K562 (cell line): ENCODE measurements at regions not wholly inside any gene's neighbourhood (a gene's known extent, or its start where the extent isn't known, plus 50 kb on each side); places are given as distances from the start of the nearest gene placed in this dataset.

Experiments
- ATAC-seq: fragments of 200-7000 bp; cut with Tn5 transposase; 3 replicates; pipeline ENCODE4 v1.9.1; 2020; ENCODE audit warnings: moderate library complexity
- BruUV-seq: library from RNA; stranded (reverse); fragments of 400-500 nt; replicated peaks from 2 replicates; lab custom pipeline; 2021; lab: Mats Ljungman, UMichigan
- CTCF ChIA-PET: fragments of 300-600 bp; formaldehyde crosslinking; extraction: SDS; loops from one replicate; lab custom pipeline; 2021; ENCODE audit warnings: low intra/inter-chr PET ratio; lab: Yijun Ruan, JAX
- POLR2A ChIA-PET: fragments of 300-600, 350-650 bp; sonication (Branson Sonifier 250); formaldehyde crosslinking; extraction: SDS; loops from one replicate; lab custom pipeline; 2021; ENCODE audit warnings: antibody characterized with exemption, inconsistent platforms; lab: Yijun Ruan, JAX
- DNase-seq, 4 experiments: peaks; one replicate each; pipeline versions ENCODE4 v3.0.0 to v3.0.0-alpha.2; 2011 to 2018; ENCODE audit warnings: low spot score in 3 of 4, mixed read lengths in 3 of 4; ENCODE audit errors: extremely low read depth in 1 of 4
- FAIRE-seq: peaks from 2 replicates; lab custom pipeline; 2011; peaks lifted over from hg19 to GRCh38; lab: Jason Lieb, UNC
- H2AFZ ChIP-seq: 2 replicates; pipeline ENCODE4 v1.6.0; 2011; ENCODE audit warnings: low read depth, low read length, control low read depth, inconsistent platforms
- H3K27ac ChIP-seq: fragments of 200-600 bp; 3 replicates; pipeline ENCODE4 v1.8.0; 2011; ENCODE audit warnings: low read depth, mild to moderate bottlenecking, control low read depth, inconsistent platforms, low read length, moderate library complexity, mixed read lengths; ENCODE audit errors: extremely low read depth
- H3K27me3 ChIP-seq, 2 experiments: fragments of 300-600 bp in 1 of 2; 2 replicates in 1 of 2; 3 replicates in 1 of 2; pipeline versions ENCODE4 v1.6.0 to v1.8.0; 2011; ENCODE audit warnings: inconsistent platforms in 2 of 2, low read length in 2 of 2, mild to moderate bottlenecking in 1 of 2, mixed read lengths in 1 of 2, moderate library complexity in 1 of 2; ENCODE audit not compliant: control insufficient read depth in 2 of 2, insufficient read depth in 2 of 2
- H3K36me3 ChIP-seq: fragments of 300-600 bp; 3 replicates; pipeline ENCODE4 v1.8.0; 2011; ENCODE audit warnings: mild to moderate bottlenecking, low read length, inconsistent platforms; ENCODE audit not compliant: control insufficient read depth, insufficient read depth
- H3K4me1 ChIP-seq, 2 experiments: fragments of 200-600 bp in 1 of 2; replicated peaks in 1 of 2; 2 replicates in 1 of 2; 3 replicates in 1 of 2; pipeline versions ENCODE4 v1.5.1 to v1.8.0; 2011; ENCODE audit warnings: inconsistent platforms in 2 of 2, low read length in 2 of 2, mild to moderate bottlenecking in 1 of 2, mixed read lengths in 1 of 2, moderate library complexity in 1 of 2; ENCODE audit not compliant: control insufficient read depth in 2 of 2, insufficient read depth in 2 of 2
- H3K4me2 ChIP-seq: 2 replicates; pipeline ENCODE4 v1.6.1; 2011; ENCODE audit warnings: low read length, control low read depth, inconsistent platforms, mixed read lengths; ENCODE audit not compliant: insufficient read depth
- H3K4me3 ChIP-seq: fragments of 200-600 bp; sonication (generic), shearing (Covaris generic); 2 replicates; pipeline ENCODE4 v1.5.1; 2016; ENCODE audit warnings: control low read depth, inconsistent platforms
- H3K79me2 ChIP-seq: fragments of 200-600 bp; 3 replicates; pipeline ENCODE4 v1.8.0; 2011; ENCODE audit warnings: low read length, inconsistent platforms; ENCODE audit not compliant: control insufficient read depth, insufficient read depth
- H3K9ac ChIP-seq, 2 experiments: 2 replicates each; pipeline versions ENCODE4 v1.6.0 to v1.6.1; 2011; ENCODE audit warnings: low read depth in 2 of 2, low read length in 2 of 2, control low read depth in 1 of 2, inconsistent platforms in 1 of 2, mild to moderate bottlenecking in 1 of 2, mixed read lengths in 1 of 2; ENCODE audit not compliant: insufficient read depth in 1 of 2
- H3K9me1 ChIP-seq: one replicate; pipeline ENCODE4 v1.6.0; 2011; ENCODE audit warnings: inconsistent platforms, mild to moderate bottlenecking, low read length, moderate library complexity; ENCODE audit not compliant: control insufficient read depth, insufficient read depth
- H3K9me3 ChIP-seq: replicated peaks from 2 replicates; pipeline ENCODE4 v1.5.1; 2011; ENCODE audit warnings: low read depth, low read length, inconsistent platforms; ENCODE audit not compliant: control insufficient read depth, insufficient read depth
- H4K20me1 ChIP-seq: replicated peaks from 2 replicates; pipeline ENCODE4 v1.6.1; 2011; ENCODE audit warnings: low read length, inconsistent platforms, mixed read lengths; ENCODE audit not compliant: control insufficient read depth, insufficient read depth
- JUND ChIP-seq, 2 experiments: IDR thresholded peaks; 2 replicates in 1 of 2; 3 replicates in 1 of 2; pipeline ENCODE4 v1.6.1; 2011; ENCODE audit warnings: borderline replicate concordance in 2 of 2, low read depth in 2 of 2, low read length in 2 of 2, improper control_type of control experiment in 1 of 2, missing biosample characterization in 1 of 2, missing genetic modification characterization in 1 of 2, missing genetic modification reagents in 1 of 2
- KAT2B ChIP-seq: IDR thresholded peaks from one replicate; pipeline ENCODE4 v1.6.1; 2012; ENCODE audit warnings: low read depth, mild to moderate bottlenecking, control low read depth, inconsistent platforms, low read length, moderate library complexity
- NCOA6 ChIP-seq: fragments of 450-650 bp; IDR thresholded peaks from 2 replicates; pipeline ENCODE4 v1.6.1; 2017; ENCODE audit warnings: mild to moderate bottlenecking
- PHF8 ChIP-seq: fragments of 200-600 bp; sonication (generic); IDR thresholded peaks from 2 replicates; pipeline ENCODE4 v1.6.1; 2012; ENCODE audit warnings: mixed run types, mild to moderate bottlenecking, inconsistent platforms, low read length, moderate library complexity, borderline replicate concordance
- XRCC4 ChIP-seq: IDR thresholded peaks from one replicate; pipeline ENCODE4 v1.6.1; 2011; ENCODE audit not compliant: insufficient read depth, insufficient read length; ENCODE audit errors: extremely low read depth
- WGBS: fragments of 100-300 bp; shearing (Covaris generic); methylation state at CpG from one replicate; pipeline ENCODE4 v1.1.6; 2016; ENCODE audit warnings: low coverage, mixed read lengths; ENCODE audit not compliant: insufficient coverage; ENCODE audit errors: missing lambda C conversion rate; 5-methylcytosine and 5-hydroxymethylcytosine counted together
- in situ Hi-C: fragments of 300-500 bp; cut with MboI; formaldehyde crosslinking; loops from 4 replicates; pipeline ENCODE4 v1.15.0; 2018; ENCODE audit warnings: inconsistent platforms, mixed read lengths
- intact Hi-C: fragments of 100-400 bp; cut with micrococcal nuclease; formaldehyde crosslinking; loops from 2 replicates; pipeline ENCODE4 v1.14.2; 2022
- TF ChIP-seq, protein P1 (sequence below), 2 experiments: fragments of 450-650 bp; IDR thresholded peaks; 2 replicates each; pipeline ENCODE4 v1.6.1; 2018; ENCODE audit warnings: mild to moderate bottlenecking in 2 of 2, low read depth in 1 of 2; ENCODE audit not compliant: partially characterized antibody in 2 of 2

DNA sequence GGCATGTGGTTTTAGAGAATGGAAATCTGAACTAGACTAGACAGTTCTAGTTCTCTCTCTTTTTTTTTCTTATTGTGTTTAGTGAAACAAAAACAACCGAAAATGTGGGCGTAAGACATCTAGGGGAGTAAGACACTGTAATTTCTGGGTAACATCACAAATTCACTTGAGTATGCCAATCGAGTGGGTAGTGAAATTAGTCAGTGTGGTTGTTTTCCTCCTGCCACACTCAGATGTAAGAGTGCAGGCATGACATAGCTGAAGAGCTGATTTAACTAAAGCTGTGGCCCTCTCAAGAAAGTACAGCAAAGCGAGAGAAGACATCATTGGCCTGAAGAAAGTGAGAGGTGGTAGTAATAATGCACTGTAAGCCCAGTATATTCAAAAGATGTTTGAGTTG is 1585.3 kb upstream of the AGA start (continued):
- TF ChIP-seq JUND (IDR thresholded peaks at IDR 0.05; ENCODE audit: borderline replicate concordance, low read depth, low read length): no peak
- no peak for TF ChIP-seq JUND (tag; IDR thresholded peaks at IDR 0.05; ENCODE audit: borderline replicate concordance, low read depth, low read length)

DNA sequence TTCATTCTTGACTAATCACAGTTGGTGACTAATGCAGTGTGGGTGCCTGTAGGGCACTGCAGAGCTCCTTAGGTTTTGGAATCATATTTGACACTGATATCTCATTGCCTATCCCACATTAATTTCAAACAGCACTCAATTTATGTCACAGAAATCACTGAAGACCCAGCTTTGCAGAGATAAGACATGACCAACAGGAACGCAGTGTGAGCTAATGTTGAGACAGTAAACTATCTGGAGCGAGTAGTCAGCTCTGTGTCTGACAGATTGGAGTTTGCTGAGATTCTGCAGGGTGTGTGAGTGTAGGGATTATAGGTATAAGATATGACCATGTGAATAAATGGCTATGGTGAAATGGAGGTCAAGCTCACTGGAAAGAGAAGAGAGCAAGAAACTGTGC is 1586.1 kb upstream of the AGA start:
- Histone ChIP-seq H3K79me2 (no peaks in the 10 kb centered on the region), H4K20me1 (no peaks in the 10 kb centered on the region), H3K4me2 (no peak overlapping the region), H3K9me3 (no peaks in the 10 kb centered on the region), H3K9me1 (no peaks in the 10 kb centered on the region), H2AFZ (no peak overlapping the region), H3K9ac (no peak overlapping the region), H3K27me3 (no peaks in the 10 kb centered on the region), H3K4me3 (no peak overlapping the region), H3K4me1 (no peaks in the 10 kb centered on the region), H3K27ac (no peak overlapping the region), H3K36me3 (no peaks in the 10 kb centered on the region)
- in situ Hi-C loops: no loop called here
- intact Hi-C loops: no loop called here
- 0% methylated on average over 2 of the region's 2 CpGs for WGBS
- no TSS peak for BruUV-seq
- CTCF ChIA-PET: no interaction called here
- FAIRE-seq: no peak
- no peak for TF ChIP-seq NCOA6
- TF ChIP-seq XRCC4: no peak
- no peak for TF ChIP-seq PHF8
- TF ChIP-seq, protein P1, sequence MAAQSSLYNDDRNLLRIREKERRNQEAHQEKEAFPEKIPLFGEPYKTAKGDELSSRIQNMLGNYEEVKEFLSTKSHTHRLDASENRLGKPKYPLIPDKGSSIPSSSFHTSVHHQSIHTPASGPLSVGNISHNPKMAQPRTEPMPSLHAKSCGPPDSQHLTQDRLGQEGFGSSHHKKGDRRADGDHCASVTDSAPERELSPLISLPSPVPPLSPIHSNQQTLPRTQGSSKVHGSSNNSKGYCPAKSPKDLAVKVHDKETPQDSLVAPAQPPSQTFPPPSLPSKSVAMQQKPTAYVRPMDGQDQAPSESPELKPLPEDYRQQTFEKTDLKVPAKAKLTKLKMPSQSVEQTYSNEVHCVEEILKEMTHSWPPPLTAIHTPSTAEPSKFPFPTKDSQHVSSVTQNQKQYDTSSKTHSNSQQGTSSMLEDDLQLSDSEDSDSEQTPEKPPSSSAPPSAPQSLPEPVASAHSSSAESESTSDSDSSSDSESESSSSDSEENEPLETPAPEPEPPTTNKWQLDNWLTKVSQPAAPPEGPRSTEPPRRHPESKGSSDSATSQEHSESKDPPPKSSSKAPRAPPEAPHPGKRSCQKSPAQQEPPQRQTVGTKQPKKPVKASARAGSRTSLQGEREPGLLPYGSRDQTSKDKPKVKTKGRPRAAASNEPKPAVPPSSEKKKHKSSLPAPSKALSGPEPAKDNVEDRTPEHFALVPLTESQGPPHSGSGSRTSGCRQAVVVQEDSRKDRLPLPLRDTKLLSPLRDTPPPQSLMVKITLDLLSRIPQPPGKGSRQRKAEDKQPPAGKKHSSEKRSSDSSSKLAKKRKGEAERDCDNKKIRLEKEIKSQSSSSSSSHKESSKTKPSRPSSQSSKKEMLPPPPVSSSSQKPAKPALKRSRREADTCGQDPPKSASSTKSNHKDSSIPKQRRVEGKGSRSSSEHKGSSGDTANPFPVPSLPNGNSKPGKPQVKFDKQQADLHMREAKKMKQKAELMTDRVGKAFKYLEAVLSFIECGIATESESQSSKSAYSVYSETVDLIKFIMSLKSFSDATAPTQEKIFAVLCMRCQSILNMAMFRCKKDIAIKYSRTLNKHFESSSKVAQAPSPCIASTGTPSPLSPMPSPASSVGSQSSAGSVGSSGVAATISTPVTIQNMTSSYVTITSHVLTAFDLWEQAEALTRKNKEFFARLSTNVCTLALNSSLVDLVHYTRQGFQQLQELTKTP (IDR thresholded peaks at IDR 0.05; ENCODE audit: low read depth in 1 of 2, partially characterized antibody in 2 of 2): no peak
- no peak for TF ChIP-seq KAT2B
- POLR2A ChIA-PET: no interaction called here
- no peak for ATAC-seq
- no peak for DNase-seq
